ENCODE measurements at regions not wholly inside any gene's neighbourhood (a gene's known extent, or its start where the extent isn't known, plus 50 kb on each side); places are given as distances from the start of the nearest gene placed in this dataset.

DNA sequence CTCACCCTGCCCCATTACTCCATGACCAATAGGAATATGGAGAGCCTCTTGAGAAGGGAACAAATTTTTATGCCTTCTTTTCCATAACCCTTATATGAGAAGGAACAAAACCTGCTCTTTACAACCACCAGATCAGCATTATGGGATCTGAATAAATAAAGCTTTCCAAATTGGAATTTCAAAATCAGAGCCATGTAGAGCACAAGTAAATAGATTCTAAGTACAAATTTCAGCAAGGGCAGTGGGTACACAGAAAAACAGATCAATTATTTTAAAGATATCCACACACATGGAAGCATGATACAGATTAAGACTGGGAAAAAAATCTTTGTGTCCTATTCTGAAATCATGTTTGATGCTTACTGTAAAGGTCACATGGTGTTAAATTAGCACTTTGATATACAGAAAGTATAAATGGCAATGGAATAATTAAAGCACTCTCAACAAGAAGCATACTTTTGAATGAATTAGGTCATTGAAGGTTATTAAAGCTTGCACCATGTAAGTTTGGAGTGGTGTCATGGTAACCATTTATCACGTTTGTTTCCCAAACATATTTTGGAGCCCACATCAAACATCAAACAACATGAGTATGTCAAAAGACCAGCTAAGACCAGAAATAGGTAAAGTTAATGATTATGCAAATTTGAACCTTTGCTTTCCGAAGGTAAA lies 75.9 kb upstream of the AVPR1A start (continued):
- no peak for TF ChIP-seq RB1 (IDR thresholded peaks at IDR 0.05; ENCODE audit: borderline replicate concordance)
- no peak for TF ChIP-seq ZNF217 (IDR thresholded peaks at IDR 0.05)
- TF ChIP-seq CUX1 (IDR thresholded peaks at IDR 0.05; ENCODE audit: insufficient replicate concordance, low read depth, low read length): no peak
- TF ChIP-seq YY1 (IDR thresholded peaks at IDR 0.05; ENCODE audit: low read depth, low read length): no peak

GRCh38 chr12:63224396-63224795 lies 73.4 kb upstream of the AVPR1A start:
- no peaks in the 10 kb centered on the region for H4K20me1 ChIP-seq (ENCODE audit: control insufficient read depth, insufficient read depth)
- no peak for ATAC-seq
- no peak overlapping the region for H3K27ac ChIP-seq (ENCODE audit: control insufficient read depth, insufficient read depth)
- WGBS (ENCODE audit: insufficient coverage, insufficient replicate concordance, low lambda C conversion rate, missing lambda C conversion rate): 0% methylated on average over 1 of the region's 1 CpG
- H3K4me3 ChIP-seq: no peak overlapping the region
- ChIA-PET POLR2A (no interaction called here), SMC1A (ENCODE audit: uncharacterized antibody, unreplicated experiment) (no interaction called here), CTCF (no interaction called here), RAD21 (ENCODE audit: unreplicated experiment) (no interaction called here)
- H3K9ac ChIP-seq (ENCODE audit: control insufficient read depth, insufficient read depth, low read length): no peak overlapping the region
- in situ Hi-C loops (cut with MboI) (no loop called here), intact Hi-C loops (cut with micrococcal nuclease; ENCODE audit: unreplicated experiment) (no loop called here)
- no peak for FAIRE-seq
- no peak for DNase-seq (ENCODE audit: low read depth, low spot score)
- no peaks in the 10 kb centered on the region for H3K79me2 ChIP-seq (ENCODE audit: control insufficient read depth, insufficient read depth, low read length)
- no peaks in the 10 kb centered on the region for H3K9me3 ChIP-seq (replicated peaks; ENCODE audit: control insufficient read depth, insufficient read depth, low read length)
- no peaks in the 10 kb centered on the region for H3K36me3 ChIP-seq (ENCODE audit: control insufficient read depth in 2 of 2, insufficient read depth in 2 of 2, low read length in 1 of 2)
- H3K4me1 ChIP-seq (ENCODE audit: control insufficient read depth, insufficient read depth, low read length): no peaks in the 10 kb centered on the region
- H2AFZ ChIP-seq (ENCODE audit: control insufficient read depth, low read depth, low read length): no peak overlapping the region
- no TSS peak for BruUV-seq (replicated peaks)
- H3K4me2 ChIP-seq (ENCODE audit: control insufficient read depth, insufficient read depth): no peak overlapping the region
- H3K27me3 ChIP-seq (replicated peaks in 1 of 2; ENCODE audit: control insufficient read depth in 2 of 2, insufficient read depth in 2 of 2, low read length in 1 of 2): no peaks in the 10 kb centered on the region
- TF ChIP-seq NRF1 (conservative IDR thresholded peaks at IDR 0.05; ENCODE audit: low read depth, low read length) (no peak), MYB (IDR thresholded peaks at IDR 0.05; ENCODE audit: borderline replicate concordance, low read depth, low read length) (no peak), ZBTB4 (CRISPR knock-in tag; IDR thresholded peaks at IDR 0.05) (no peak), NR2C1 (IDR thresholded peaks at IDR 0.05) (no peak), TCF7 (IDR thresholded peaks at IDR 0.05; ENCODE audit: borderline replicate concordance) (no peak), BCL11A (IDR thresholded peaks at IDR 0.05; ENCODE audit: low read depth, low read length) (no peak)
- TF ChIP-seq, protein P1, sequence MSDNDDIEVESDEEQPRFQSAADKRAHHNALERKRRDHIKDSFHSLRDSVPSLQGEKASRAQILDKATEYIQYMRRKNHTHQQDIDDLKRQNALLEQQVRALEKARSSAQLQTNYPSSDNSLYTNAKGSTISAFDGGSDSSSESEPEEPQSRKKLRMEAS (IDR thresholded peaks at IDR 0.05; ENCODE audit: low read depth, low read length): no peak
- TF ChIP-seq, protein P2, sequence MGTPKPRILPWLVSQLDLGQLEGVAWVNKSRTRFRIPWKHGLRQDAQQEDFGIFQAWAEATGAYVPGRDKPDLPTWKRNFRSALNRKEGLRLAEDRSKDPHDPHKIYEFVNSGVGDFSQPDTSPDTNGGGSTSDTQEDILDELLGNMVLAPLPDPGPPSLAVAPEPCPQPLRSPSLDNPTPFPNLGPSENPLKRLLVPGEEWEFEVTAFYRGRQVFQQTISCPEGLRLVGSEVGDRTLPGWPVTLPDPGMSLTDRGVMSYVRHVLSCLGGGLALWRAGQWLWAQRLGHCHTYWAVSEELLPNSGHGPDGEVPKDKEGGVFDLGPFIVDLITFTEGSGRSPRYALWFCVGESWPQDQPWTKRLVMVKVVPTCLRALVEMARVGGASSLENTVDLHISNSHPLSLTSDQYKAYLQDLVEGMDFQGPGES (IDR thresholded peaks at IDR 0.05): no peak

Data from GM12878 (cell line).